ENCODE measurements at regions not wholly inside any gene's neighbourhood (a gene's known extent, or its start where the extent isn't known, plus 50 kb on each side); places are given as distances from the start of the nearest gene placed in this dataset.

DNA sequence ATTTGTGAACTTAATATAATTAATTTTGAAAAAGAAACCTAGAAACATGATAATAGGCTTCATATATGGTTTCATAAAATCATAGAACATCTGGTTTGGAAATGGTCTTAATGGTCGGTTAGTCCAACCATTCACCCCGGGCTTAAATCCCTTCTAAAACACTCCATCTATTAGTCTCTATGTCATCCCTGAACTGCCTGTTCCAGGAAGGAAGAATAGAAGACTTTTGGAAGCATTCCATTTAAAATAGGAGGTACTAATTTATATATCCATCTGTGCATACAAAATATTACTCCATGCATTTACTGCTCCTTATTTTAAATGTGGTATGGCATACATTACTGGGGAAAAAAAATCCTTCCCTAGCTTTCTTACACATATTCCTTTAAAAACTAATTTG, 262.2 kb upstream of the DDX53 start:
- H3K27ac ChIP-seq (ENCODE audit: low read length): no peak overlapping the region
- no peaks in the 10 kb centered on the region for H3K9me2 ChIP-seq (ENCODE audit: insufficient read depth, low read length)
- H4K20me1 ChIP-seq (ENCODE audit: insufficient read depth): no peaks in the 10 kb centered on the region
- TF ChIP-seq TAF1 (IDR thresholded peaks at IDR 0.05; ENCODE audit: low read depth) (no peak), EZH2 (IDR thresholded peaks at IDR 0.05; ENCODE audit: borderline replicate concordance, insufficient read depth, low read length, poor library complexity, severe bottlenecking) (no peak)
- H3K4me3 ChIP-seq (ENCODE audit: low read length): no peak overlapping the region
- no peak overlapping the region for H3K4me2 ChIP-seq (ENCODE audit: low read length)
- H3K79me2 ChIP-seq (replicated peaks; ENCODE audit: insufficient read depth, low read length): no peaks in the 10 kb centered on the region
- H3F3A ChIP-seq (ENCODE audit: insufficient read depth, low read length, poor library complexity, severe bottlenecking): no peaks in the 10 kb centered on the region
- H3K36me3 ChIP-seq (ENCODE audit: insufficient read depth, low read length): no peaks in the 10 kb centered on the region
- no peak overlapping the region for H2AFZ ChIP-seq (ENCODE audit: low read depth, low read length)
- H3K27me3 ChIP-seq (ENCODE audit: insufficient read depth, low read depth, low read length): no peaks in the 10 kb centered on the region
- no peaks in the 10 kb centered on the region for H3K9me3 ChIP-seq (ENCODE audit: low read length)
- H3K9ac ChIP-seq (ENCODE audit: low read length): no peak overlapping the region

DNA sequence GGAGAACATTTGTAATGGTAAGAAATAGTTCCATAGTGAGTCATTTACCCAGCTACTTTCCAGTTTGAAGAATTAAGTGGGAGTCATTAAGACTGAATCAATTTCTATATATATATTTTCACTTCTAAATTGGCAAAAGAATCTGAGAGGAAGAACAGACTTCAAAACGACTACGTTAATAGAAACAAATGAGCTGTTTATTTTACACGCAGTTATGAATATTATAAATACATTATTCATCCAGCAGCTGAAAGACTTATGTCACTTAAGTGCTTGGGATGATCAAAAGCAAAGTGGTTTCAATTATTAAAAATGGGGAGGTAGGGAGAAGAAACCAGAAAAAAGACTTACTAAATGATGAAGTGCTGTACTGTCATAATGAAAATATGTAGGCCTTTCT, 260.5 kb upstream of the DDX53 start:
- H3F3A ChIP-seq (ENCODE audit: insufficient read depth, low read length, poor library complexity, severe bottlenecking): no peaks in the 10 kb centered on the region
- H3K79me2 ChIP-seq (replicated peaks; ENCODE audit: insufficient read depth, low read length): no peaks in the 10 kb centered on the region
- TF ChIP-seq REST (IDR thresholded peaks at IDR 0.05; ENCODE audit: borderline replicate concordance) (no peak), RAD21 (conservative IDR thresholded peaks at IDR 0.05) (no peak), EZH2 (IDR thresholded peaks at IDR 0.05; ENCODE audit: borderline replicate concordance, insufficient read depth, low read length, poor library complexity, severe bottlenecking) (no peak), TAF1 (IDR thresholded peaks at IDR 0.05; ENCODE audit: low read depth) (no peak), POLR2AphosphoS5 (IDR thresholded peaks at IDR 0.05) (no peak), CTCF (IDR thresholded peaks at IDR 0.05; ENCODE audit: poor library complexity, severe bottlenecking) (no peak), SMC3 (conservative IDR thresholded peaks at IDR 0.05; ENCODE audit: poor library complexity) (no peak), MXI1 (conservative IDR thresholded peaks at IDR 0.05; ENCODE audit: poor library complexity, severe bottlenecking) (no peak), EP300 (conservative IDR thresholded peaks at IDR 0.05; ENCODE audit: poor library complexity, severe bottlenecking) (no peak)
- no peaks in the 10 kb centered on the region for H3K27me3 ChIP-seq (ENCODE audit: insufficient read depth, low read depth, low read length)
- no peak overlapping the region for H3K9ac ChIP-seq (ENCODE audit: low read length)
- no peaks in the 10 kb centered on the region for H3K9me2 ChIP-seq (ENCODE audit: insufficient read depth, low read length)
- H4K20me1 ChIP-seq (ENCODE audit: insufficient read depth): no peaks in the 10 kb centered on the region
- H2AFZ ChIP-seq (ENCODE audit: low read depth, low read length): no peak overlapping the region
- no peaks in the 10 kb centered on the region for H3K36me3 ChIP-seq (ENCODE audit: insufficient read depth, low read length)
- H3K9me3 ChIP-seq (ENCODE audit: low read length): no peaks in the 10 kb centered on the region
- H3K4me2 ChIP-seq (ENCODE audit: low read length): no peak overlapping the region
- H3K27ac ChIP-seq (ENCODE audit: low read length): no peak overlapping the region
- H3K4me3 ChIP-seq (ENCODE audit: low read length): no peak overlapping the region

DNA sequence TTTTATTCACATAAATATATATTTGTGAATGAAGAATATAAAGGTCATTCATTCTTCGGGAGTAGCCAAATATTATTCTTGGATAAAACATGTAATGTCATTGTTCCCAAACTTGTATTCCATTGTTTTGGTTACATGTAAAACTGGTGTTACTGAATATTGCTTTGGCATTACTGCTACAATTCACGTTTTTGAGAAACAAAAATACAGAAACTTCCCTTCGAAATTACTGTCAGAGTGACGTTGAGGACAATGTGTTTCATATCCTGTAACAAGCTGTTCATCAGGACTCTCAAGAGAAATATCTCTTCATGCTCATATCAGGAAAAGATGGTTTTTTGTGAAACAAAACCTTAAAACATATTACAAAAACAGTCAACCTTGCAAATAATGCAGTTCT, 258.9 kb upstream of the DDX53 start:
- no peaks in the 10 kb centered on the region for H4K20me1 ChIP-seq (ENCODE audit: insufficient read depth)
- no peak overlapping the region for H3K9ac ChIP-seq (ENCODE audit: low read length)
- no peak overlapping the region for H3K4me3 ChIP-seq (ENCODE audit: low read length)
- TF ChIP-seq REST (IDR thresholded peaks at IDR 0.05; ENCODE audit: borderline replicate concordance) (no peak), SMC3 (conservative IDR thresholded peaks at IDR 0.05; ENCODE audit: poor library complexity) (no peak), POLR2AphosphoS5 (IDR thresholded peaks at IDR 0.05) (no peak), EP300 (conservative IDR thresholded peaks at IDR 0.05; ENCODE audit: poor library complexity, severe bottlenecking) (no peak), EZH2 (IDR thresholded peaks at IDR 0.05; ENCODE audit: borderline replicate concordance, insufficient read depth, low read length, poor library complexity, severe bottlenecking) (no peak), TAF1 (IDR thresholded peaks at IDR 0.05; ENCODE audit: low read depth) (no peak), MXI1 (conservative IDR thresholded peaks at IDR 0.05; ENCODE audit: poor library complexity, severe bottlenecking) (no peak), RAD21 (conservative IDR thresholded peaks at IDR 0.05) (no peak), CTCF (IDR thresholded peaks at IDR 0.05; ENCODE audit: poor library complexity, severe bottlenecking) (no peak)
- no peak overlapping the region for H2AFZ ChIP-seq (ENCODE audit: low read depth, low read length)
- H3K27me3 ChIP-seq (ENCODE audit: insufficient read depth, low read depth, low read length): no peaks in the 10 kb centered on the region
- no peaks in the 10 kb centered on the region for H3K36me3 ChIP-seq (ENCODE audit: insufficient read depth, low read length)
- no peaks in the 10 kb centered on the region for H3F3A ChIP-seq (ENCODE audit: insufficient read depth, low read length, poor library complexity, severe bottlenecking)
- H3K27ac ChIP-seq (ENCODE audit: low read length): no peak overlapping the region
- H3K9me3 ChIP-seq (ENCODE audit: low read length): no peaks in the 10 kb centered on the region
- H3K79me2 ChIP-seq (replicated peaks; ENCODE audit: insufficient read depth, low read length): no peaks in the 10 kb centered on the region
- no peaks in the 10 kb centered on the region for H3K9me2 ChIP-seq (ENCODE audit: insufficient read depth, low read length)
- no peak overlapping the region for H3K4me2 ChIP-seq (ENCODE audit: low read length)

All from neural cell (in vitro differentiated cells).